ENCODE measurements at regions not wholly inside any gene's neighbourhood (a gene's known extent, or its start where the extent isn't known, plus 50 kb on each side); places are given as distances from the start of the nearest gene placed in this dataset.
A peak's percentile ranks its signal among the peaks of the same experiment; 100 is the strongest.

- intact Hi-C loops (cut with DNase I; ENCODE audit: low total_unique reads), result no loop called here
- WGBS, 2 donors, result 70 to 73% methylated on average over 22 of the region's 22 CpGs
These were observed 149.2 kb downstream of the PSMG1 start for GRCh38 chr21:39033878-39034589.

DNA sequence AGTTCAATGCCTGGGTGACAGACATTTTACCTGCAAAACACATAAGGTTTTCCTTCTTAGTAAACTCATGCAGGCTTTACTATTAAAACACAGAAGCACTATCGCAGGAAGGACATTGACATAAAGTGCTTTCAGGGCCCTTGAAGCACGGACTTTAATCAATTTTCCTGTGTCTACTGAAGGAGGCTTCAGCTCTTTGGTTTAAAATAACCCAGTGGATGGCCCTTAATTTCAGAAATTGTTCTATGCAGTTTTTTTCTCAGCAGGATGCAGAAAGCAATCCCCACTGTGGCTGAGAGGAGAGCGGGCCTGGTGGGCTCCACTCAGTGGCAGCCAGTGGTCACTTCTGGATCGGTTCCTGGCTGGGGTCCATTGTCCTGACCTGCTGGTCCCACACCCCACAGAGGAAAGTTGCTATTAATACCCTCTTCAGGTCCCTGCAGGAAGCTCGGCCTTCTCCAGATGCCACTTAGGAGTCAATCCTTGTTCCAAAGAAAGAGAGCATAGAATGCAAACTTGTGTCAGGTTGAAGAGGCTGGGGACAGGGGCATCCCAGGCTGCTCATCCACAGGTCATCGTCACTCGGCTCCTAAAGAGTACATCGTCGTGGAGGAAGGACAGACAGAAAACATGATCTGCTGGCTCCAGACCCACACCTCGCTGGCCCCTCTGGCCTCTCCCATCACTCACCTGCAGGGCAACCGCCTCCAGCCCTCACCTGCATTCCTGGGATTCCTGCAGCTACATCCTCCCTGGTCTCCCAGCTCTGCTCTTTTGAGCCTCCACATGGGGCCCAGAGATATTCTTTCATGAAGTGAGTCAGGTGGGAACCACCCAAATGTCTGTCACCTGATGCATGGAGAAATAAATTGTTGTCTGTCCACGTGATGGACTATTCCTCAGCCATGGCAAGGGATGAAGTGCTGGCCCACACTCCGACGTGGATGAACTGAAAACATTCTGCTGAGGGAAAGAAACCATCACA lies 153.1 kb downstream of the PSMG1 start:
- intact Hi-C loops (cut with DNase I; ENCODE audit: low total_unique reads), result no loop called here
- TF ChIP-seq, protein P1, sequence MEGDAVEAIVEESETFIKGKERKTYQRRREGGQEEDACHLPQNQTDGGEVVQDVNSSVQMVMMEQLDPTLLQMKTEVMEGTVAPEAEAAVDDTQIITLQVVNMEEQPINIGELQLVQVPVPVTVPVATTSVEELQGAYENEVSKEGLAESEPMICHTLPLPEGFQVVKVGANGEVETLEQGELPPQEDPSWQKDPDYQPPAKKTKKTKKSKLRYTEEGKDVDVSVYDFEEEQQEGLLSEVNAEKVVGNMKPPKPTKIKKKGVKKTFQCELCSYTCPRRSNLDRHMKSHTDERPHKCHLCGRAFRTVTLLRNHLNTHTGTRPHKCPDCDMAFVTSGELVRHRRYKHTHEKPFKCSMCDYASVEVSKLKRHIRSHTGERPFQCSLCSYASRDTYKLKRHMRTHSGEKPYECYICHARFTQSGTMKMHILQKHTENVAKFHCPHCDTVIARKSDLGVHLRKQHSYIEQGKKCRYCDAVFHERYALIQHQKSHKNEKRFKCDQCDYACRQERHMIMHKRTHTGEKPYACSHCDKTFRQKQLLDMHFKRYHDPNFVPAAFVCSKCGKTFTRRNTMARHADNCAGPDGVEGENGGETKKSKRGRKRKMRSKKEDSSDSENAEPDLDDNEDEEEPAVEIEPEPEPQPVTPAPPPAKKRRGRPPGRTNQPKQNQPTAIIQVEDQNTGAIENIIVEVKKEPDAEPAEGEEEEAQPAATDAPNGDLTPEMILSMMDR (IDR thresholded peaks at IDR 0.05), result no peak
- no peak for TF ChIP-seq POLR2A (IDR thresholded peaks at IDR 0.05)
- no peak overlapping the region for H3K4me3 ChIP-seq (ENCODE audit: low read depth, poor library complexity, severe bottlenecking)
- WGBS, 2 donors, result 88 to 90% methylated on average over 14 of the region's 14 CpGs
- DNase-seq (ENCODE audit: low spot score in 2 of 2), result no peak

More at GRCh38 chr21:39033878-39034589, 149.2 kb downstream of the PSMG1 start:
- H3K4me3 ChIP-seq (ENCODE audit: low read depth, poor library complexity, severe bottlenecking), result no peak overlapping the region
- TF ChIP-seq, protein P1 (IDR thresholded peaks at IDR 0.05), result peak in 1 of 3 donors; percentile 96
- no peak for TF ChIP-seq POLR2A (IDR thresholded peaks at IDR 0.05)
- DNase-seq (ENCODE audit: low spot score in 2 of 2), result peak in 1 of 2 donors; percentile 88

DNA sequence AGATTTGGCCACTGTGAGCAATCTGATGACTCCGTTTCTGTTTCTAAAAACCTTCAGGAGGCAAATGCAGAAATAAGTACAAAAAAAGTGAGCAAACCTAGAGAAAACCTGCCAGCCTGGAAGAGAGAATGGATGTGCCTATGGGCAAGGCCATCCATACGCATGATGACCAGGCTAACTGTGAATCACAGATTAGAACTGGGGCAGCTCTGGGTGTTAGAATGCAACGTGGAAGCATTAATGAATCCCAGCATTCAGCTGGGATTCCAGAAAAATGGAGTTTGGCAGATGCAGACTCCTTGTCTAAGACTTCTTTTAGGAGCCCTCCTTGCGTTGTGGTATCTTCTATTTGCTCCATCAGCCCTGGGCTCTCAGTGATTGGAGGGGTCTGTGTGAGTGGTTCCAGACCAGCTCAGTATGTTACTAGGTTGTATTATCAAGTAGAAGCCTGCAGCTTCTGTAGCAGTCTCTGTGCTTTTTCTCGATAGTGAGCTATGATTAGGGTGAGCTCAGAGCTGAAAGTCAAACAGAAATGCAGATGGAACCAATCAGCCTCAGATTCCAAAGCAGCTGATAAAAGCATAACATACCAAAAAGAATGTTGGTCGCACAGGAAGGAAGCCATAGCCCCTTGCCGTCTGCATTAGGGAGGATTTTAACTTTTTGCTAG lies 154.0 kb downstream of the PSMG1 start:
- TF ChIP-seq, protein P1 (IDR thresholded peaks at IDR 0.05), result no peak
- TF ChIP-seq POLR2A (IDR thresholded peaks at IDR 0.05), result no peak
- no peak overlapping the region for H3K4me3 ChIP-seq (ENCODE audit: low read depth, poor library complexity, severe bottlenecking)
- WGBS, 2 donors, result 54 to 75% methylated on average over 7 of the region's 7 CpGs
- DNase-seq (ENCODE audit: low spot score in 2 of 2), result no peak
- intact Hi-C loops (cut with DNase I; ENCODE audit: low total_unique reads), result no loop called here

DNA sequence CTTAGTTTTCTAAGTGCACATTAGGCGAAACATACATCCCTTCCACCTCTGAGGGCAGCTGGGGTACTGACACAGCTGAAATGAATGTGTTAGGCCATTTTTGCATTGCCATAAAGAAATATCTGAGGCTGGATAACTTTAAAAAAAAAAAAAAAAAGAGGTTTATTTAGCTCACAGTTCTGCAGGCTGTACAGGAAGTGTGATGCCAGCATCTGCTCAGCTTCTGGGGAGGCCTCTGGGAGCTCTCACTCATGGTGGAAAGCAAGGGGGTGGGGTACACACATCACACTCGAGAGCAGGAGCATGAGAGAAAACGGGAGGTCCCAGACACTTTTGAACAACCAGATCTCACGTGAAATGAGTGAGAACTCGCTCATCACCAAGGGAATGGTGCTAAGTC lies 158.1 kb downstream of the PSMG1 start:
- H3K4me3 ChIP-seq (ENCODE audit: low read depth, poor library complexity, severe bottlenecking), result no peak overlapping the region
- no peak for TF ChIP-seq POLR2A (IDR thresholded peaks at IDR 0.05)
- TF ChIP-seq, protein P1 (IDR thresholded peaks at IDR 0.05), result no peak
- 93% methylated on average over 5 of the region's 5 CpGs for whole genome bisulfite sequencing, 2 donors
- intact Hi-C loops (cut with DNase I; ENCODE audit: low total_unique reads), result no loop called here
- no peak for DNase-seq (ENCODE audit: low spot score in 2 of 2)

GRCh38 chr21:39024538-39024937 lies 158.7 kb downstream of the PSMG1 start:
- DNase-seq (ENCODE audit: low spot score in 2 of 2), result no peak
- intact Hi-C loops (cut with DNase I; ENCODE audit: low total_unique reads), result no loop called here
- H3K4me3 ChIP-seq (ENCODE audit: low read depth, poor library complexity, severe bottlenecking), result no peak overlapping the region
- no peak for TF ChIP-seq POLR2A (IDR thresholded peaks at IDR 0.05)
- TF ChIP-seq, protein P1 (IDR thresholded peaks at IDR 0.05), result no peak
- WGBS, 2 donors, result 93 to 96% methylated on average over 2 of the region's 2 CpGs

Measured in lower leg skin (tissue), 4 donors.